Fibroblast of skin of left quadriceps (primary cell): ENCODE measurements at regions not wholly inside any gene's neighbourhood (a gene's known extent, or its start where the extent isn't known, plus 50 kb on each side); places are given as distances from the start of the nearest gene placed in this dataset.
"Not testable (repeated sequence)": the region's sequence is repeated elsewhere in the genome, so short reads cannot be mapped to it uniquely, and the experiment has no call there.

Experiments used
- DNase-seq, 2 experiments: peaks; one replicate each; pipeline ENCODE4 v3.0.0-alpha.2; 2013; ENCODE audit warnings: low read depth in 2 of 2

GRCh38 chr18:75854808-75855207, 427.3 kb upstream of the SMIM21 start:
- no peak for DNase-seq

GRCh38 chr18:75854174-75854573, 426.7 kb upstream of the SMIM21 start:
- no peak for DNase-seq

GRCh38 chr18:75846321-75846720, 418.8 kb upstream of the SMIM21 start:
- no peak for DNase-seq

- no peak for DNase-seq
These were observed 417.9 kb upstream of the SMIM21 start for GRCh38 chr18:75845413-75845812.

GRCh38 chr18:75844146-75844545, 416.6 kb upstream of the SMIM21 start:
- DNase-seq, result no peak

- DNase-seq, result no peak
These were observed 412.6 kb upstream of the SMIM21 start for GRCh38 chr18:75840131-75840530.

GRCh38 chr18:75839686-75840085, 412.2 kb upstream of the SMIM21 start:
- not testable (repeated sequence) for DNase-seq

GRCh38 chr18:75839041-75839440, 411.5 kb upstream of the SMIM21 start:
- DNase-seq, result no peak

- DNase-seq, result no peak
These were observed 409.8 kb upstream of the SMIM21 start for GRCh38 chr18:75837316-75837715.

- no peak for DNase-seq
These were observed 409.0 kb upstream of the SMIM21 start for GRCh38 chr18:75836516-75836915.

- no peak for DNase-seq
These were observed 404.5 kb upstream of the SMIM21 start for GRCh38 chr18:75831960-75832359.

GRCh38 chr18:75830828-75831227, 403.3 kb upstream of the SMIM21 start:
- no peak for DNase-seq

- DNase-seq, result no peak
These were observed 401.6 kb upstream of the SMIM21 start for GRCh38 chr18:75829091-75829490.

GRCh38 chr18:75828379-75828778, 400.9 kb upstream of the SMIM21 start:
- no peak for DNase-seq

GRCh38 chr18:75827751-75828287, 400.3 kb upstream of the SMIM21 start:
- DNase-seq, result no peak

GRCh38 chr18:75824661-75825060, 397.2 kb upstream of the SMIM21 start:
- no peak for DNase-seq

GRCh38 chr18:75823471-75823870, 396.0 kb upstream of the SMIM21 start:
- DNase-seq, result no peak

- DNase-seq, result no peak
These were observed 390.9 kb upstream of the SMIM21 start for GRCh38 chr18:75818383-75818782.

- DNase-seq, result no peak
These were observed 388.3 kb upstream of the SMIM21 start for GRCh38 chr18:75815767-75816166.

GRCh38 chr18:75812761-75813160, 385.3 kb upstream of the SMIM21 start:
- no peak for DNase-seq

- DNase-seq, result no peak
These were observed 383.6 kb upstream of the SMIM21 start for GRCh38 chr18:75810961-75811551.

- DNase-seq, result no peak
These were observed 383.0 kb upstream of the SMIM21 start for GRCh38 chr18:75810516-75810915.

GRCh38 chr18:75809926-75810255, 382.4 kb upstream of the SMIM21 start:
- DNase-seq, result no peak
